ENCODE measurements at regions not wholly inside any gene's neighbourhood (a gene's known extent, or its start where the extent isn't known, plus 50 kb on each side); places are given as distances from the start of the nearest gene placed in this dataset.

DNA sequence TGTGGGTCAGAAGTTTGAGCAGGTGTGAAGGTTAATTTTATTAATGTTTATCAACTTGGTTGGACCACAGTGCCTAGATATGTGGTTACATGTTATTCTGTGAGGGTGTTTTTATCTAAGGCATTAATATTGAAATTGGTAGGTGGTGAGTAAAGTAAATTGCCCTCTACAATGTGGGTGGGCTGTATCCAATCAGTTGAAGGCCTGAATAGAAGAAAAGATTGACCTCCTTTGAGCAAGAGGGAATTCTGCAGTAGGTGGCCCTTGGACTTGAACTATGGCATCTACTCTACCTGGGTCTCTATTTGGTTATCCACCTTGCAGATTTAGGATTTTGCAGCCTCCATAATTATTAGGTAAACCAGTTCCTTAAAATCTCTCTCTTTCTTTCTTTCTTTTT lies 356.8 kb upstream of the EEF2KMT start:
- TF ChIP-seq, protein P1, sequence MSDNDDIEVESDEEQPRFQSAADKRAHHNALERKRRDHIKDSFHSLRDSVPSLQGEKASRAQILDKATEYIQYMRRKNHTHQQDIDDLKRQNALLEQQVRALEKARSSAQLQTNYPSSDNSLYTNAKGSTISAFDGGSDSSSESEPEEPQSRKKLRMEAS (IDR thresholded peaks at IDR 0.05; ENCODE audit: low read depth, low read length) = no peak
- TF ChIP-seq POLR2A (IDR thresholded peaks at IDR 0.05; ENCODE audit: extremely low read depth, insufficient read length) (no peak), MYC (IDR thresholded peaks at IDR 0.05; ENCODE audit: low read depth, low read length) (no peak)
- TF ChIP-seq, protein P2, sequence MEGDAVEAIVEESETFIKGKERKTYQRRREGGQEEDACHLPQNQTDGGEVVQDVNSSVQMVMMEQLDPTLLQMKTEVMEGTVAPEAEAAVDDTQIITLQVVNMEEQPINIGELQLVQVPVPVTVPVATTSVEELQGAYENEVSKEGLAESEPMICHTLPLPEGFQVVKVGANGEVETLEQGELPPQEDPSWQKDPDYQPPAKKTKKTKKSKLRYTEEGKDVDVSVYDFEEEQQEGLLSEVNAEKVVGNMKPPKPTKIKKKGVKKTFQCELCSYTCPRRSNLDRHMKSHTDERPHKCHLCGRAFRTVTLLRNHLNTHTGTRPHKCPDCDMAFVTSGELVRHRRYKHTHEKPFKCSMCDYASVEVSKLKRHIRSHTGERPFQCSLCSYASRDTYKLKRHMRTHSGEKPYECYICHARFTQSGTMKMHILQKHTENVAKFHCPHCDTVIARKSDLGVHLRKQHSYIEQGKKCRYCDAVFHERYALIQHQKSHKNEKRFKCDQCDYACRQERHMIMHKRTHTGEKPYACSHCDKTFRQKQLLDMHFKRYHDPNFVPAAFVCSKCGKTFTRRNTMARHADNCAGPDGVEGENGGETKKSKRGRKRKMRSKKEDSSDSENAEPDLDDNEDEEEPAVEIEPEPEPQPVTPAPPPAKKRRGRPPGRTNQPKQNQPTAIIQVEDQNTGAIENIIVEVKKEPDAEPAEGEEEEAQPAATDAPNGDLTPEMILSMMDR (IDR thresholded peaks at IDR 0.05; ENCODE audit: low read depth, low read length) = no peak
- no peak for DNase-seq (ENCODE audit: low read depth)
- H3K4me3 ChIP-seq (ENCODE audit: low read depth, low read length) = no peak overlapping the region

DNA sequence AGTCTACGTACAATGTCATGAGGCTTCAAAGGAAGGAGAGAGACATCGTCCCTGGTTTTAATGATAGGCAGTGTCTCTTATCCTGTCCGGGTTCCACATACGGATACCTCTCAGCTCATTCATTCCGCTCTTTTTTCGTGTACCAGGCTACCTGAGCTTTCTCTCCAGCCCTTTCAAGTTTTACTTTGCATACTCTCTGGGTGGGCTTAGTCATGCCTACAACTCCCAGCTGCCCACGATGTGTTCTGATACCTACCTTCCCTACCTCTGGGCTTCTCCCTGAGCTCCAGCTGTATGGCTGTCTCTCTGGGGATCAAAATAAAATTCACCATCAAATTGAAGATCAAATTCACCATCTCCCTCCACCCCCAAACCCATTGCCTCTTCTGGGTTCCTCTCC lies 354.0 kb upstream of the EEF2KMT start:
- DNase-seq (ENCODE audit: low read depth) = no peak
- TF ChIP-seq POLR2A (IDR thresholded peaks at IDR 0.05; ENCODE audit: extremely low read depth, insufficient read length) = no peak
- no peak overlapping the region for H3K4me3 ChIP-seq (ENCODE audit: low read depth, low read length)

DNA sequence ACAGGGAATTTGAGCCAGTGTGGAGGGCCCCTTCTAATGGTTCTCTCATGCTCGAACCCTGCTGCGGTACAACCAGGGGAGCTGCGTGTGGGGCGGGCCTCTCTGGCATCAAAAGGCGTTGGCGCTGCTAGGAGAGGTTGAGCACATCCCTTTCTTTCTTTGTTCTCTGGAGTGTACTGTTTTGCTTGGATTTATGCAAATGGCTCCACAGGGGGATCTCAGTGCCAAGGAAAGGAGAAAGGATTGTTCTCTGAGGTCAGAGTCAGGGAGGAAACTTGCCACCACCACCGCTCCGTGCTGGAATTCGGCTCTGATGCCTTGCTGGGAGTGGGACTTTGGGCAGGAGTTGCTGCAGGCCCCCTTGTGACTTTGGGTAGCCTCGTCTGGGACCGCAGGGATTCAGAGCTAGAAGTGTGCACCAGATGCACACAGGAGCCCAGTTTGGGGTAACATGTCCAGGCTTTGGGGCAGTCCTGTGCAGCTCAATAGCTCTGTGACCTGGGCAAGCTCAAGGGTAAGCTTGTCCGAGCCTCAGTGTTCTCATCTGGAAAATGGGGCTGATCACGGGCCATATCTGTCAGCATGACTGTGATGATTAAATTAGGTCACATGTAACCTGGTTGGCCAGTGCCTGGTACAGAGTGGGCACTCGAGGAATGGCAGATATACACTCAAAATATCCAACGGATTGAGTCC lies 353.0 kb upstream of the EEF2KMT start:
- H3K4me3 ChIP-seq (ENCODE audit: low read depth, low read length) = no peak overlapping the region
- TF ChIP-seq MYC (IDR thresholded peaks at IDR 0.05; ENCODE audit: low read depth, low read length) = no peak
- TF ChIP-seq, protein P2 (IDR thresholded peaks at IDR 0.05; ENCODE audit: low read depth, low read length) = no peak
- no peak for TF ChIP-seq POLR2A (IDR thresholded peaks at IDR 0.05; ENCODE audit: extremely low read depth, insufficient read length)
- TF ChIP-seq, protein P1 (IDR thresholded peaks at IDR 0.05; ENCODE audit: low read depth, low read length) = no peak
- no peak for DNase-seq (ENCODE audit: low read depth)

DNA sequence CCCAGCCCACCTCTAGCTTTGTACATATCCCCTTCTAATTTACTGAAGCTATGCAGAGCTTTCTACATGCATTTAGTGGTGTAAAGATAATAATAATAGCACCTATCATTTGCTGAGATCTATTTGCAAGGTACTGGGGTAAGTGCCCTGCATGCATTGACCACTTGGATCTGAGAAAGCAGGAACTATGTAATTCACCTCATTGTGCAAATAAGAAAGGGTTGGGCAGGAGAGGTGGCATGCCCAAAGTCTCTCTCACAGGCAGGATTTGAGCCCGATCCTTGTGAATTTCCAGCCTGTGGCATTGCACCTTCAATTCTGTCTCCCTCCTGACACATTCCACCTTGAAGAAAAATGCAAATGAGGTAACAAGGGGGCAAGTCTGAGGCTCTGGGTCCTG lies 352.3 kb upstream of the EEF2KMT start:
- H3K4me3 ChIP-seq (ENCODE audit: low read depth, low read length) = no peak overlapping the region
- no peak for DNase-seq (ENCODE audit: low read depth)
- TF ChIP-seq MYC (IDR thresholded peaks at IDR 0.05; ENCODE audit: low read depth, low read length) (no peak), POLR2A (IDR thresholded peaks at IDR 0.05; ENCODE audit: extremely low read depth, insufficient read length) (no peak)

DNA sequence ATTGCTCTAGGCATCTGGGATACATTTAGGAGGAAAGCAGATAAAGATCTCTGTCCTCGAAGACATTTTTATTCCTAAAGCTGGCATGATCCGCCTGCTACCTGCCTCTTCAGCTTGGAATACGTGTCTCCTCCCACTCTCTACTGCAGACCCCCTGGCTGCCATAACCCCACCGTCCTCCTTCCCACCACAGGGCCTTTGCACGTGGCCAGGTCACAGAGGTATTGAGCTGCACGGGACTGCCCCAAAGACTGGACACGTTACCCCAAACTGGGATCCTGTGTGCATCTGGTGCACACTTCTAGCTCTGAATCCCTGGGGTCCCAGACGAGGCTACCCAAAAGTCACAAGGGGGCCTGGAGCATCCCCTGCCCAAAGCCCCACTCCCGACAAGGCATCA lies 351.2 kb upstream of the EEF2KMT start:
- DNase-seq (ENCODE audit: low read depth) = no peak
- H3K4me3 ChIP-seq (ENCODE audit: low read depth, low read length) = no peak overlapping the region
- TF ChIP-seq, protein P1 (IDR thresholded peaks at IDR 0.05; ENCODE audit: low read depth, low read length) = no peak
- no peak for TF ChIP-seq POLR2A (IDR thresholded peaks at IDR 0.05; ENCODE audit: extremely low read depth, insufficient read length)
- TF ChIP-seq MYC (IDR thresholded peaks at IDR 0.05; ENCODE audit: low read depth, low read length) = no peak
- TF ChIP-seq, protein P2 (IDR thresholded peaks at IDR 0.05; ENCODE audit: low read depth, low read length) = no peak

DNA sequence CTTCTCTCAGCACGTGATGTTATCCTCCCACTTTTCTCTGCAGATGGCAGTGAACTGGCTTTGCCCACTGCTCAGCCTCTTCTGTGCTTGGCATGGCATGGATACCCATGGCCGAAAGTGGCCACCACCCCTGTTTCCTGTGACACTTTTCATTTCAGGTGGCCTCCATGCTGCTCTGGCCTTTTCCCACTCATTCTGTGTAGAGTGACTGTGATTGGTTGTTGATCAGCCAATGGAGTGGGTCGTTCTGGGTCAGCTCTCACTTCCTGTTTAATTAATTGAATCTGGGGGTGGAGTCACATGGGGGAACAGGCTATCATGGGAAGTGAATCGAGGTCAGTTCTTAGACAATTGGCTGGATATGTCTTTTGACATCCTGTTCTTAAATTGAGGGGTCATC lies 350.1 kb upstream of the EEF2KMT start:
- peak; percentile 10 for DNase-seq (ENCODE audit: low read depth)
- no peak for TF ChIP-seq POLR2A (IDR thresholded peaks at IDR 0.05; ENCODE audit: extremely low read depth, insufficient read length)
- TF ChIP-seq, protein P1 (IDR thresholded peaks at IDR 0.05; ENCODE audit: low read depth, low read length) = no peak
- TF ChIP-seq, protein P2 (IDR thresholded peaks at IDR 0.05; ENCODE audit: low read depth, low read length) = no peak
- no peak overlapping the region for H3K4me3 ChIP-seq (ENCODE audit: low read depth, low read length)
